Stimulated activated CD4-positive, alpha-beta T cell treated with anti-CD3 and anti-CD28 coated beads, Interleukin-1b, Interleukin-23, amount 100 ng/mL, for 4 hours (primary cell): ENCODE measurements at regions not wholly inside any gene's neighbourhood (a gene's known extent, or its start where the extent isn't known, plus 50 kb on each side); places are given as distances from the start of the nearest gene placed in this dataset.
"Not testable (repeated sequence)": the region's sequence is repeated elsewhere in the genome, so short reads cannot be mapped to it uniquely, and the experiment has no call there.

ENCODE experiments used
- DNase-seq, 2 donors: peaks; one replicate each; pipeline ENCODE4 v3.0.0-alpha.2; 2020; ENCODE audit warnings: low read depth in 2 of 2

DNA sequence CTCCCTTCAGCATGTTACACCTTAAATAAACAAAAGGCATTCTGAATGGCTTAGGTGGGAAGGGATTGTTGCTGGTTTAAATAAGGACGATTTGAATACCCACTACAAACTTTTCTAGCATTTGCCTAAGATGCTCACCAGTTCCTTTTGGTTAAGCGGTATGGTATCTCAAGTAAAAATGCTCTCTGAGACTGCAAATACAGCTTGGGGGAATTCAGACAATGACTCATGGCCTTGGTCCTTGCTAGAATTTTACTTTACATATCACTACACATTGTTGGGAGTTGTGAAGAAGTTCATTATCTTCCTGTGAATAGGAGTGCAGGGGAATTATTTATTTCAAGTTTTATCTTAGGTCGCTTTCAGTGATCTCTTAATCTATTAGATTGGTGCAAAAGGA lies 670.7 kb downstream of the UTRN start:
- no peak for DNase-seq

DNA sequence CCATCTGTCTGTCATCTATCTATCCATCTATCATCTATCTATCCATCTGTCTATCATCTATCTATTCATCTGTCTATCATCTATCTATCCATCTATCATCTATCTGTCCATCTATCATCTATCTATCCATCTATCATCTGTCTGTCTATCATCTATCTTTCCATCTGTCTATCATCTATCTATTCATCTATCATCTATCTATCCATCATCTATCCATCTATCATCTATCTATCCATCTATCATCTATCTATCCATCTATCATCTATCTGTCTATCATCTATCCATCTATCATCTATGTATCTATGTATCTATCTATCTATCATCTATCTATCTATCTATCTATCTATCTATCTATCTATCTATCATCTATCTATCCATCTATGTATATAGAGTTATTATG lies 671.6 kb downstream of the UTRN start:
- not testable (repeated sequence) for DNase-seq

DNA sequence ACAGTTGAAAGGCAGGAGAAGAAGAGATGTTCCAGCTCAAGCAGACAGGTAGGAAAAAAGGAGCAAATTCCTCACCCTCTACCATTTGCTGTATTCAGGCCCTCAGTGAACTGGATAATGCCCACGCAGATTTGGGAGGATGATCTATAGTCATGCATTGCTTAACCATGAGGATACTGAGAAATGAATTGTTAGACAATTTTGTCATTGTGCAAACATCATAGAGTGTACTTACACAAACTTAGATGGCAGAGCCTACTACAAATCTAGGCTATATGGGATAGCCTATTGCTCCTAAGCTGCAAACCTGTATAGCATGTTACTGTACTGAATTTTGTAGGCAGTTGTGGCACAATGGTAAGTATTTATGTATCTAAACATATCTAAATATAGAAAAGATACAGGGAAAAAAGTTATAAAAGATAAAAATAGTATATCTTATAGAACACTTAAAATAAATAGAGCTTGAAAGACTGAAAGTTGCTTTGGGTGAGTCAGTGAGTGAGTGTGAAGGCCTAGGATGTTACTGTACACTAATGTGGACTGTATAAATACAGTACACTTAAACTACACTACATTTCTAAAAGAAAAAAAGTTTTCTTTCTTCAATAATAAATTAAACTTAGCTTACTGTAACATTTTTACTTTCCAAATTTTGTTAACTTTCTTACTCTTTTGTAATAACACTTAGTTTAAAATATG lies 672.3 kb downstream of the UTRN start:
- no peak for DNase-seq

DNA sequence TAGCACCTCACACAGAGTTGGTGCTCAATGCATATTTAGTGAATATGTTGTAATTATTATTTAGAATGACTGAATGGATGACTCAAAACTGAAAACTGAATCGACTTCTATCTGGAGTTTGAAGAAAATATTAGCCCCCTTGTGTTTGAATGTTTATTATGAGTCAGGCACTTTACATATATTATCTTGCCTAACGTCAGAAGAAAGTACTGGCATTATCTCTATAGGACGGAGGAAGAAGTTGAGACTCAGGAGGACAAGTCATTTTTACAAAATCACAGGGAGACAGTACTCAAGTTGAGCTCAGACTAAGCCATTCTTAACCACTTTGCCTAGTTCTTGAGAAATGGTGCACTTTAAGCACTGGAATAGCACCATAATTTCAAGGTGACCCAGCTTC lies 684.0 kb downstream of the UTRN start:
- DNase-seq: no peak

DNA sequence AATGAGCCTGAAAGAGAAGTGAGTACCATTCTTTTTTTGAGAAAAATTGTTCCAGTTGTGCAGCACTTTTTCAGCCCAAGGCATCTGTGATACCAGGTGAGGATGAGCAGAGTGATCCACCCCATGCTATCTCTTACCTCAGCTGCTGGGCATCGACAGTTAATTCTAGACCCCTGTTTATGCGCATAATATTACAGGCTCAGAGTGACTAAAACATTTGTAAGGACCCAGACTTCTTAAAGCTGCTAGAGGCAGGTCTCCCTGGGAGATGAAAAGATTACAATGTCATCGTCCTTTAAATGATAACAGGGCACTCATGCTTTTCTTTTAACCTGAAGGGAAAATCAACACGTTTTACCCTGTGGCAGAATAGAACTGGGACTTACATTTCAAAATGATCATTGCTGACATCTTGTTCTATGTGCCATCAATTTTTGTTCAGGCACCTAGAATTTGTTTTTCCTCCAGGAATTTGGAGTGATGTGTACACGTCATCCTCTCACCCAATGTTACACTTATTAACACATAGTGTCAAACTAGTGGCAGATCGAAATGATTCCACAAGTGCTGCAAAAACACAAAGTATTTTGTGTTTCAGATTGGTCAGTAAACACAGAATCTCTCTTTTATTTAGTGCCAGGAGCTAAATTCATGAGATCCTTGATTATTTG lies 684.6 kb downstream of the UTRN start:
- no peak for DNase-seq

DNA sequence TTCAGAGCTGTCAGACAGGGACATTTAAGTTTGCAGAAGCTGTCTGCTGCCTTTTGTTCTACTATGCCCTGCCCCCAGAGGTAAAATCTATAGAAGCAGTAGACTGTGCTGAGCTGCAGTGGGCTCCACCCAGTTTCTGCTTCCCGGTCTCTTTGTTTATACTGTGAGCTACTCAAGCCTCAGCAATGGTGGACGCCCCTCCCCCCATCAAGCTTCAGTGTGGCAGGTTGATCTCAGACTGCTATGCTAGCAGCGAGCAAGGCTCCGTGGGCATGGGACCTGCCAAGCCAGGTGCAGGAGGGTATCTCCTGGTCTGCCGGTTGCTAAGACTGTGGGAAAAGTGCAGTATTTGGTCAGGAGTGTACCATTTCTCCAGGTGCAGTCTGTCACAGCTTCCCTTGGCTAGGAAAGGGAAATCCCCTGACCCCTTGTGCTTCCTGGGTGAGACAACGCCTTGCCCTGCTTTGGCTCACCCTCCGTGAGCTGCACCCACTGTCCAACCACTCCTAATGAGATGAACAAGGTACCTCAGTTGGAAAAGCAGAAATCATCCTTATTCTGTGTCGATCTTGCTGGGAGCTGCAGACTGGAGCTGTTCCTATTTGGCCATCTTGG lies 692.2 kb downstream of the UTRN start:
- DNase-seq: not testable (repeated sequence)

DNA sequence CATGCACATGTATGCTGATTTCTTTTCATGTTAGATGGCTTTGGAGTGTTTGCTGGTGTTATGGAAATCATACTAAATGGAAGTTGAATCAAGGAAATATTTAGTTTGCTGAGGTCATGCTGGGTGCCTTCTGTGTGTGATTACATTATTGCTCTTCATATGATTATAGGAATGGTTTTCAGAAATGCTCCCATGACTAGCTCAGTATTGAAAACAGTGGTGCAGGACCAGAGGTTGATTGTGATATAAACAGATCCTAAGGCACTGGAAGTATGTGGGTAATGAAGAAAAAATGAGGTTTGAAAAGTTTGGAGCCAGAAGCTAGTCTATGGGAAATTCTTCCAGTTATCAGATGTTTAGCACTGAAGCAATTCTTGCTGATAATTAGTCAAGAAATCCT lies 693.1 kb downstream of the UTRN start:
- DNase-seq: no peak

DNA sequence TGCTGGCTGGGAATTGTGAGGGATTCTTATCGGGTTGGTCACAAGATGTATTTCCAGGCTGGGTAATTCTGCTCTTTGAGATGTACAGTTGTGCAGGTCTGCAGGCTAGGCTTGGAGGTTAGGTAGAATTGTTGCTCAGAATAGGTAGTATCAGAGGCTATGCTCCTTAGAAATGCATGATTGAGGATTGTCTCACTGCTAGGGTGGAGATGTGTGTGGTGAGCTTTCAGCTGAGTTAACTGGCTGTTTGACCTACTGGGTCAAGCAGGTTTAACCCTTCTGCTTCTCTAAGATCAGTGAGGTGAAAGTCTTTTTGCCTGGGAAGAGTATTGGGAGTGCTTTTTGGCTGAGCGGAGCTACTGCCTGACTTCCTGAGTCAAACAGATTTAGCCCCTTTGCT lies 701.1 kb downstream of the UTRN start:
- DNase-seq: no peak

DNA sequence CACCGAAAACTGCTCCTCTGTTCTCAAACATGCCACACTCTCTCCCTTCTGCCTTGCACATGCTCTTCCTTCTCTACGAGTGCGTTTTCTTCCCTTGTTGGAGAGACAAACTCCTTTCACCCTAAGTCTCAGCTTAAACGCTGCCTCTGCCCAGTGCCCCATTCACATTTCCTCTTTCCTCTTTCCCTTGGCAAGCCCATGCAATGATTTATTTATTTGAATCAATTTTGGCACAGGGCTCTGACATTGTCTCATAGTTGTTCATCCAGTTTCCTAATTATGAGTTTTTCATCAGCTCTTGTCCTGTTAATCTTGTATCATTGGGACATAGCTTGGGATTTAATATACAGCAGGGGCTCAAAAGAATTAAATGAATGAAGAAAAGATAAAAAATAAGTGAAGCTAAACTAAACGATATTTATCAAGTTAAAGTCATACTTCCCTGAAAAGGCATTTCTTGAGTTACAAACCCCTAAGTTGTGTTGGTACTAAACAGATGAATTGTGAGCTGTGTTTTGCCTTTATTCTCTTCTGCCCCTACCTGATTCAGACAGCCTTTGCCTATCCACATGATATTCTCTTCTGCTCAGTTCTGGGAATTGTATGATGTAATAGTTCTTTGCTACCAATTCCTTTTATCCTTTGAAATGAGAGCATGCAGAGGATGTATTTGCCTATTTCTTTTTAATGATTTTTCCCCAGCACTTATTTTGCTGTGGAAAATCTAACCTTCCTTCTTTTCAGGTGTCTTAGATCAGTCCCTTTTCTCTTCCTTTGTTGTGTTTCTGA lies 704.4 kb downstream of the UTRN start:
- no peak for DNase-seq

DNA sequence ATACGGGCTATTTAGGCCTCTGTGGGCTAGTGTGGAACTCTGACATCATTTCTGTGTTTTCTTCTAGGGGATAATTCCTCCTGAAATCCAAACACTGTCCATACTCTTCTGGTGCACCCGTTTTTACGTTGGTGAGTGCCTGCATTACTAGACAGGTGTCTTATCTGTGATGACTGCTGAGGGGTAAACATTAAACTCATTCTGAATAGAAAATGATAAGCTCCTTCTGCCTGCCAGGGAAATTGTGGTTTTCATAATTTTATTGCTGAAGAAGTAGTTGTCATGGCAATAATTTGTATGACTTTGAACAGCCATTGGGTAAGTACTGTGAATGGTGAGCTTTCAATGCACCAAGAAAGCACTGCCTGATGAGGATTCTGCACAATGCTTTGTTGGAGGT lies 705.6 kb downstream of the UTRN start:
- no peak for DNase-seq

DNA sequence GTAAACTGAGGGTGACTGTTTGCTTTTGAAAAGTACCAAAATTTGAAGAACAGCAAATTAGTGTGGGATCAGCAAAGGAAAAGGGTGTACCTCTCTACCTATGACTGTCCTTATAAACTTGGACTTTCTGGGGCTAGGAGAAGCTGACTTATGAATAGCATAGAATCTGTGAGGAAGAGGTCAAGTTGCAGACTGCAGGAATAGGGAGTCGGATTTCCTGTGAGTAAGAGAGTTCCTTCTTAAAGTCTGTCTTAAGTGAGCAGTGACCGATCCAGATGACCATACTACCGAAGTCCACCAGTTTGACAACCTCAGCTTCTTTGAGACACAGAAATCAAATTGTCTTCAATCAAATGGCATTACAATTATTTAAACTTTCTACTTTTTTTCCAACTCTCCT lies 708.7 kb downstream of the UTRN start:
- DNase-seq: no peak

DNA sequence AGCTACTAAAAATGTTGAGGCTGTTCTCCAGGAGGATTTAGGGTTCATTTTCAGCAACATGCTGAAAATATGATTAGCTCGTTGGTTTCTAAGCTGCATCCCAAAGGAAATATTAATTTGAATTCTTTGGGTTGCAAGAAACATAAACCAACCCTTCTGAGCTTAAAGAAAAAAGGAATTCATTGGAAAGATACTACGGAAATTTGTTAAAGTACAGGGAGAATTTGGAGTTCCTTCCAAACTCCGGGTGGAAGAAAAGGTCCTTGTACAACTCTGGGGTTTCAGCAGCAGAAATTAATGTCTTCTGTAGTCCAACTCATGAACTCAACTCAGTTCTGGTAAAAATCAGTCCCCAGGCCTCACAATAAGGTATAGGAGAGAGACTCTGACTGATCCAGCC lies 712.9 kb downstream of the UTRN start:
- no peak for DNase-seq

DNA sequence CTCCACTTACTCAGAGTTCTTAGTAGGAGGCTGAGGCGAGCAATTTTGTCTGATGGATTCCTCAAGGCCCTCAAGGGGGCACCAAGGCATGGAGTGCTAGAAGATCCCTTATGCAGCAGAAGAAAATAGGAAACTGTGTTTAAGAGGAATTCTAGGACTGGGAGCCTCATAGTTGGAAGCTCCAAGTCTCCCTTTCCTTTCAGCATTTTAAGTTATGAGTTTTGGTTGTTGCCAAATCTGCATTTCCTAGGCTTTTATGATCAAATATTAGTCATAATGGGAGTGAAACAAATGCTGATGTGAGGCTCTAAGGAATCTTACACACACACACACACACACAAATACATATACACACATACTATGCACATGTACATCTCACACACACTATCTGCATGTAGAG lies 714.0 kb downstream of the UTRN start:
- no peak for DNase-seq

DNA sequence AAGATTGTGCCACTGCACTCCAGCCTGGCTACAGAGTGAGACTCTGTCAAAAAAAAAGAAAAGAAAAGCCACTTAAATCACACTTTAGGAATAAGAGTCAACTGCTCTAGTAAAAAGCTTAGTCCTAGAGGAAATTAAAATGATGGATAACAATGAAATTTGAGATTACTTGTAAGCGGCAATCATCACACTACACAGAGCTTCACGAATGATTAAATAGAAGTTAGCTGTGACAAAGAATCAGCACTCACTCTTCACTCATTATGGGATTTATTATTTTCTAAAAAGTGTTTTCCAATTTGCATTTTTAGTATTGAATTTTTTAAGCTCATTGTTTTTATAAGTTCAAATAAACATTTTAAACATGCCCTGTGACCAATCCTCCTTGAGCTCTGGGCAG lies 718.0 kb downstream of the UTRN start:
- DNase-seq: no peak

DNA sequence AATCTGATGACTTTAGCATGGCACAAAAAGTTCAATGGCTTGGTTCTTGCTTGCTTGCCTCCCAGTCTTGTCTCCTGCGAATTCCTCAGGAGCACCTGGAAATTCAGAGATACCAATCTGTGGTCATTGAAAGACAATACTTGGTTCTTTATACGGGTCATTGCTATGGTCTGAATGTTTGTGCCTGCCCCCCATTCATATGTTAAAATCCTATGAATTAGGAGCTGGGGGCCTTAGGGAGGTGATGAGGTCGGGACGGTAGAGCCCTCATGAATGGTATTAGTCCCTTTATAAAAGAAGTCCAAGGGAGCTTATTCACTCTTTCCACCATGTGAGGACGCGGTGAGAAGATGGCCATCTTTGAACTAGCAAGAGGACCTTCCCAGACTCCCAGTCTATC lies 721.8 kb downstream of the UTRN start:
- DNase-seq: no peak

DNA sequence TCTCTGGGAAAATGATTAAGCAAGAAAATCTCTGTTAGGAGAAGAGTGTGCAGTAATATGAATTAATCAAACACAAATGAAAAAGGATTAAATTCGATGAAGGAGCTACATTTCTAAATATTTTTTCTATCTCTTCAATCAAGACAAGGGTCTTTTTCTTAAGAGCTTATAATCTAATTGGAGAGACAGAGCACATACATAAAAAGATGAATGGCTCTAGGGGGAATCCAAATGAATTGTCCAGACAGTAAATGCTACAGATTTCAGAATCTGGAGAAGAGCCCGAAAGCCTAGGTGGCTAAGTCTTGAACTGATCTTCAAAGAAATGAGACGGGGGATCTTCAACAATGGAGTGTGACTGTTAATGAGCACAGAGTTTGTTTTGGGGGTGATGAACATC lies 723.6 kb downstream of the UTRN start:
- DNase-seq: no peak

DNA sequence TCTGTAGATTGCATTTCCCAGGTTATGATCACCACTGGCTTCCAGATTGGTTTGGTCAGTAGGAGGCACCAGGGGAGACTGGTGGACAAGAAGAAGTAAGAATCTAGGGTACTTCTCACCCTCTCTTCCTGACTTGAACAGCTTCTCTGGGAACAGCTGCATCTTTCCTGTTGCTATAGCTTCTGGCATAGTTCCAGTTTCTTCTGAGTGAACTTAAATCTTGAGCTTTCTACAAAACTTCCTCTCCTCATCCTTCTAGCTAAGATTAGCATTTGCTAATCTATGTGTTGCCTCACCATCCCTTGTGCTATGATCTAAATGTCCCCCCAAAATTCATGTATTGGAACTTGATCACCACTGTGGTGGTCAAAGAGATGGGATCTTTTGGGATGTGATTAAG lies 724.6 kb downstream of the UTRN start:
- DNase-seq: no peak

DNA sequence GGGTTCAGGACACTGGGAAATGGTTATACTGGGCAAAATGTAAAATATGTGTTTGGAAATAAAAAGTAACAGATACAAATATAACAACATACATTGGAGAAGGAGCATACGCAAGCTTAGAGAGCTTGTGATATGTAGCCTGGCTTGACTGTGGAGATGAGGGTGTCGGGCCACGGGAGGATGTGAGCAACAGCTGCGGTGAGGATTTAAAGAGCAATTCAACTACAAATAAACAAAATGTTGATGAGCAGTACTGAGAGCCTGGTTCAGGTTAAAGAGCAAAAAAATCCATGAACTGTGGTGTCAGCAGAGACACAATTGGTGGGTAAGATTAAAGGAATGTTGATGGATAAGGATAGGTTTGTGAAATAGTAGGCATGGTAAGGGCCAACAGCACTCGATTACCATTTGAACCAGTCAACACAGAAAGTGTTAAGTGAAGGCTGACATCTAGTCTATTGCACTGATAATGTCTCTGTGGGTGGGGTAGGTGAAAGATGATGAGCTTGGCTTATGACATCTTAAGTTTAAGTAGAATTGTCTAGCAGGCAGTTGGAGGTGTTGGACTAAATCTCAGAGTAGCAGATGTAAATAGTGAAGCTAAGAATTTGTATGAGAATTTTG lies 723.2 kb downstream of the EPM2A start:
- DNase-seq: no peak

DNA sequence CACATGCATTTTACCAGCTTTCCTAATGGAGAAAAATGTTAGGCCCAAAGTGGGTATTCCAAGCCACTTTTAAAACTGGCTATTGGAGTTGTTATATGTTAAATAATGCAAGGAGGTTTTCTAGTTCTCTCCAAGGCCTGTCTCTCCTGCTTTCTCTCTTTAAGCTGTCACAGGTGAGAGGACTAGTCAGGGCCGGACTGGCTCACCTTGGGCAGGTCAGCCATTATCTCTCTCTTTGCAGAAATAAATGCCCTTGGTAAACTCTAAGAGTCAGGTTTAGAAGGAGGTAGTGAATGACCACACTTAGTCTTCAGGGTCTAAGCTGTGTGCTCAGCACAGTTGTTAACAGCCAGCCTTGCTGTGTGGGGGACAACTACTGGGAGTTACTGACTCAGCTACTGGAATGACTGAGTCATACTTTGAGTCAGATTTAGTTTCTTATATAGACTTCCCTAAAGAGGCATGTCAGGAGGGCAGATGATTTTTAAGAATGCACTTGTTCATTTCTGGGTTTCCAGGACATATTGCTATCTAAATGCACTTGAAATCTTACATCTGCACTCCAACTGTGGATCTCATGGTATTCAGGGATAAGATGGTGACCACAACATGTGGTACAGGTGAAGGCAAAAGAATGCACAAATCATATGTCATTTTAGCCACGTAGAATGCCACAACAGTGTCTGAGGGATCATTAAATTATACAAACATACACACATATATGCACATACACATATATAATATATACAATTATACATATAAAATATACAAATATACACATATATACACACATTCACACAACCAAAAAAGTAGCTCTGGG lies 719.4 kb downstream of the EPM2A start:
- DNase-seq: no peak

DNA sequence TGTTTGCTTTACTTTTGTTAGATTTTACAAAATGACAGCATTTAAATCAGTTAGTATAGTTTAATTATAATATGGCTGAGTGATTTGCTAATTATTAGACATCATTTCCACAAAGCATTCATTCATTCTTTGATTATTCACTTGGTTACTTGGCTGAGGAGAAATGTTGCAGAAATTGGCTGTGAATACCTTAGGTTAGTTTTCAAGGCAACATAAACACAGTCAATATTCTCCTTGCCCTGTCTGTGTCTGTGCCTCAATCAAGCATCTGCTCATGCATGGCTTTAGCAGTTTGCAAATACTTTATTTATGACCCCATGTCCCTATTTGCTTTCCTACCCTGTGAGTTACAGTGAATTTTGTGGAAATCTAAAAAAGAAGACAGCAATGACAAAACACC lies 718.3 kb downstream of the EPM2A start:
- no peak for DNase-seq

DNA sequence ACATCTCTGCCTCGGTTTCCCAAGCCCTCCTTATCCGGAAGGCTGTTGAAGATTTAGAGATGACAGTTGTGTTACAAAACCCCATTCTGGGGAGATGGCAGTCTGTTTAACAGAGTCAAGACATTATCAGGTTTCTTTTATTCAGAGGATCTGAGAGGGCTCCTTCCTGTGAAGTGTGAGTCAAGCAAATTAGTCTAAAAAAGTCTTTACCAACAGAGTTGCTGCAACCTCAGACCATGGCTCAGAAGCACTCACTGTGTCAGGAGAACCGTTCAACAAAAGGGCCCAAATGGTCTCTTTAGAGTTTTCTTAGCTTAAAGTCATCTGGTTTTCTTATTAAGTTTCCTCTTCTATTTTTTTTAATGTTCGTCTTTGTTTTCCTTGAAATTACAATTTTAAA lies 717.8 kb downstream of the EPM2A start:
- DNase-seq: no peak
